ENCODE measurements at regions not wholly inside any gene's neighbourhood (a gene's known extent, or its start where the extent isn't known, plus 50 kb on each side); places are given as distances from the start of the nearest gene placed in this dataset.

DNA sequence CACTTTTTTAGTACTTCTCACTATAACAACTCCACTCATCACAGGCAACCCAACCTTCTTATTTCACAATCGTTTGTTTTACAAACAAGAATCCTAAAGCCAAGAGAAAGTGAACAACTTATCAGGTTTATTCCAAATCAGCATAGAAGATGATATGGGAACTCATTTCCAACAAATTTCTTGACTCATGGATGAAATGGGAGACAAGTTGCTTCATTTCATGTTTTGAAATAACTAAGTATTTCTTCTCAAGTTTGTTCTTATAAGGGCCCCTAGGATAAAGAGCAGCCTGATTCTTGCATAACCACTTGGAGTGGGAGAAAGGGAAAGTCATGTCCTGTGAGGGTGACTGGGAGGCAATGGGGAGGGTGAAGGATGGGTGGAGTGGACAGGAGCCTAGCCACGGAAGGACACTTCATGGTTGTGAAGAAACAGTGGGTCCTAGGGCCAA is 168.3 kb downstream of the DUSP6 start:
- TF ChIP-seq, protein P1, sequence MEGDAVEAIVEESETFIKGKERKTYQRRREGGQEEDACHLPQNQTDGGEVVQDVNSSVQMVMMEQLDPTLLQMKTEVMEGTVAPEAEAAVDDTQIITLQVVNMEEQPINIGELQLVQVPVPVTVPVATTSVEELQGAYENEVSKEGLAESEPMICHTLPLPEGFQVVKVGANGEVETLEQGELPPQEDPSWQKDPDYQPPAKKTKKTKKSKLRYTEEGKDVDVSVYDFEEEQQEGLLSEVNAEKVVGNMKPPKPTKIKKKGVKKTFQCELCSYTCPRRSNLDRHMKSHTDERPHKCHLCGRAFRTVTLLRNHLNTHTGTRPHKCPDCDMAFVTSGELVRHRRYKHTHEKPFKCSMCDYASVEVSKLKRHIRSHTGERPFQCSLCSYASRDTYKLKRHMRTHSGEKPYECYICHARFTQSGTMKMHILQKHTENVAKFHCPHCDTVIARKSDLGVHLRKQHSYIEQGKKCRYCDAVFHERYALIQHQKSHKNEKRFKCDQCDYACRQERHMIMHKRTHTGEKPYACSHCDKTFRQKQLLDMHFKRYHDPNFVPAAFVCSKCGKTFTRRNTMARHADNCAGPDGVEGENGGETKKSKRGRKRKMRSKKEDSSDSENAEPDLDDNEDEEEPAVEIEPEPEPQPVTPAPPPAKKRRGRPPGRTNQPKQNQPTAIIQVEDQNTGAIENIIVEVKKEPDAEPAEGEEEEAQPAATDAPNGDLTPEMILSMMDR (IDR thresholded peaks at IDR 0.05), result no peak
- TF ChIP-seq EP300 (IDR thresholded peaks at IDR 0.05) (no peak), POLR2A (IDR thresholded peaks at IDR 0.05) (no peak)

All from gastroesophageal sphincter (tissue), 3 donors.